ENCODE measurements at regions not wholly inside any gene's neighbourhood (a gene's known extent, or its start where the extent isn't known, plus 50 kb on each side); places are given as distances from the start of the nearest gene placed in this dataset.

DNA sequence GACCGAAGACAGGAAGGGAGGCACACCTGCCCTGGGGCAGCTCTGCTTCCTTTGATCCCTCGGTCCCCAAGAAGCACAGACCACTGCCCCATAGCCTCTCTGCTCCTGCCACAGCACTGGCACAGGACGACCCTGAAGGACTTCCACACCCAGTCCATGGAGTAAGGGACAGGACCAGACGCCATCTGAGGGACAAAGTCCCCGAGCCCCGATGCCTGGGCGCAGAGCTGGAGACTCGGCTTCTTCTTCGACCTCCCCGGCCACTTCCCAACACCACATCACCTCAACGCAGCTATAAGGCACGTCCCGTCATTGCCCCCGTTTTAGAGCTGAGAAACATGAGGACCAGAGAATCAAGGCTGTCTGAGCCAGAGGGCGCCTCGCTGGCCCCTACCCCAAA, 310.5 kb downstream of the BRD1 start:
- TF ChIP-seq, protein P1, sequence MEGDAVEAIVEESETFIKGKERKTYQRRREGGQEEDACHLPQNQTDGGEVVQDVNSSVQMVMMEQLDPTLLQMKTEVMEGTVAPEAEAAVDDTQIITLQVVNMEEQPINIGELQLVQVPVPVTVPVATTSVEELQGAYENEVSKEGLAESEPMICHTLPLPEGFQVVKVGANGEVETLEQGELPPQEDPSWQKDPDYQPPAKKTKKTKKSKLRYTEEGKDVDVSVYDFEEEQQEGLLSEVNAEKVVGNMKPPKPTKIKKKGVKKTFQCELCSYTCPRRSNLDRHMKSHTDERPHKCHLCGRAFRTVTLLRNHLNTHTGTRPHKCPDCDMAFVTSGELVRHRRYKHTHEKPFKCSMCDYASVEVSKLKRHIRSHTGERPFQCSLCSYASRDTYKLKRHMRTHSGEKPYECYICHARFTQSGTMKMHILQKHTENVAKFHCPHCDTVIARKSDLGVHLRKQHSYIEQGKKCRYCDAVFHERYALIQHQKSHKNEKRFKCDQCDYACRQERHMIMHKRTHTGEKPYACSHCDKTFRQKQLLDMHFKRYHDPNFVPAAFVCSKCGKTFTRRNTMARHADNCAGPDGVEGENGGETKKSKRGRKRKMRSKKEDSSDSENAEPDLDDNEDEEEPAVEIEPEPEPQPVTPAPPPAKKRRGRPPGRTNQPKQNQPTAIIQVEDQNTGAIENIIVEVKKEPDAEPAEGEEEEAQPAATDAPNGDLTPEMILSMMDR (IDR thresholded peaks at IDR 0.05) = no peak
- no peak for TF ChIP-seq POLR2A (IDR thresholded peaks at IDR 0.05)

All from esophagus squamous epithelium (tissue), 4 donors.